K562 (cell line): ENCODE measurements at regions not wholly inside any gene's neighbourhood (a gene's known extent, or its start where the extent isn't known, plus 50 kb on each side); places are given as distances from the start of the nearest gene placed in this dataset.

ENCODE experiments used
- ATAC-seq: fragments of 200-7000 bp; cut with Tn5 transposase; 3 replicates; pipeline ENCODE4 v1.9.1; 2020; ENCODE audit warnings: moderate library complexity
- BruUV-seq: library from RNA; stranded (reverse); fragments of 400-500 nt; replicated peaks from 2 replicates; lab custom pipeline; 2021; lab: Mats Ljungman, UMichigan
- CTCF ChIA-PET: fragments of 300-600 bp; formaldehyde crosslinking; extraction: SDS; loops from one replicate; lab custom pipeline; 2021; ENCODE audit warnings: low intra/inter-chr PET ratio; lab: Yijun Ruan, JAX
- POLR2A ChIA-PET: fragments of 300-600, 350-650 bp; sonication (Branson Sonifier 250); formaldehyde crosslinking; extraction: SDS; loops from one replicate; lab custom pipeline; 2021; ENCODE audit warnings: antibody characterized with exemption, inconsistent platforms; lab: Yijun Ruan, JAX
- DNase-seq, 4 experiments: peaks; one replicate each; pipeline versions ENCODE4 v3.0.0 to v3.0.0-alpha.2; 2011 to 2018; ENCODE audit warnings: low spot score in 3 of 4, mixed read lengths in 3 of 4; ENCODE audit errors: extremely low read depth in 1 of 4
- FAIRE-seq: peaks from 2 replicates; lab custom pipeline; 2011; peaks lifted over from hg19 to GRCh38; lab: Jason Lieb, UNC
- H2AFZ ChIP-seq: 2 replicates; pipeline ENCODE4 v1.6.0; 2011; ENCODE audit warnings: low read depth, low read length, control low read depth, inconsistent platforms
- H3K27ac ChIP-seq: fragments of 200-600 bp; 3 replicates; pipeline ENCODE4 v1.8.0; 2011; ENCODE audit warnings: low read depth, mild to moderate bottlenecking, control low read depth, inconsistent platforms, low read length, moderate library complexity, mixed read lengths; ENCODE audit errors: extremely low read depth
- H3K27me3 ChIP-seq, 2 experiments: fragments of 300-600 bp in 1 of 2; 2 replicates in 1 of 2; 3 replicates in 1 of 2; pipeline versions ENCODE4 v1.6.0 to v1.8.0; 2011; ENCODE audit warnings: inconsistent platforms in 2 of 2, low read length in 2 of 2, mild to moderate bottlenecking in 1 of 2, mixed read lengths in 1 of 2, moderate library complexity in 1 of 2; ENCODE audit not compliant: control insufficient read depth in 2 of 2, insufficient read depth in 2 of 2
- H3K36me3 ChIP-seq: fragments of 300-600 bp; 3 replicates; pipeline ENCODE4 v1.8.0; 2011; ENCODE audit warnings: mild to moderate bottlenecking, low read length, inconsistent platforms; ENCODE audit not compliant: control insufficient read depth, insufficient read depth
- H3K4me1 ChIP-seq, 2 experiments: fragments of 200-600 bp in 1 of 2; replicated peaks in 1 of 2; 2 replicates in 1 of 2; 3 replicates in 1 of 2; pipeline versions ENCODE4 v1.5.1 to v1.8.0; 2011; ENCODE audit warnings: inconsistent platforms in 2 of 2, low read length in 2 of 2, mild to moderate bottlenecking in 1 of 2, mixed read lengths in 1 of 2, moderate library complexity in 1 of 2; ENCODE audit not compliant: control insufficient read depth in 2 of 2, insufficient read depth in 2 of 2
- H3K4me2 ChIP-seq: 2 replicates; pipeline ENCODE4 v1.6.1; 2011; ENCODE audit warnings: low read length, control low read depth, inconsistent platforms, mixed read lengths; ENCODE audit not compliant: insufficient read depth
- H3K4me3 ChIP-seq: fragments of 200-600 bp; sonication (generic), shearing (Covaris generic); 2 replicates; pipeline ENCODE4 v1.5.1; 2016; ENCODE audit warnings: control low read depth, inconsistent platforms
- H3K79me2 ChIP-seq: fragments of 200-600 bp; 3 replicates; pipeline ENCODE4 v1.8.0; 2011; ENCODE audit warnings: low read length, inconsistent platforms; ENCODE audit not compliant: control insufficient read depth, insufficient read depth
- H3K9ac ChIP-seq, 2 experiments: 2 replicates each; pipeline versions ENCODE4 v1.6.0 to v1.6.1; 2011; ENCODE audit warnings: low read depth in 2 of 2, low read length in 2 of 2, control low read depth in 1 of 2, inconsistent platforms in 1 of 2, mild to moderate bottlenecking in 1 of 2, mixed read lengths in 1 of 2; ENCODE audit not compliant: insufficient read depth in 1 of 2
- H3K9me1 ChIP-seq: one replicate; pipeline ENCODE4 v1.6.0; 2011; ENCODE audit warnings: inconsistent platforms, mild to moderate bottlenecking, low read length, moderate library complexity; ENCODE audit not compliant: control insufficient read depth, insufficient read depth
- H3K9me3 ChIP-seq: replicated peaks from 2 replicates; pipeline ENCODE4 v1.5.1; 2011; ENCODE audit warnings: low read depth, low read length, inconsistent platforms; ENCODE audit not compliant: control insufficient read depth, insufficient read depth
- H4K20me1 ChIP-seq: replicated peaks from 2 replicates; pipeline ENCODE4 v1.6.1; 2011; ENCODE audit warnings: low read length, inconsistent platforms, mixed read lengths; ENCODE audit not compliant: control insufficient read depth, insufficient read depth
- DMBX1 ChIP-seq: fragments of 250-450 bp; sonication (Bioruptor Pico); IDR thresholded peaks from 2 replicates; pipeline ENCODE4 v1.8.0; 2022; ENCODE audit warnings: inconsistent platforms, mild to moderate bottlenecking, moderate library complexity, borderline replicate concordance
- GATA2 ChIP-seq: sonication (generic); formaldehyde crosslinking; IDR thresholded peaks from 2 replicates; pipeline ENCODE4 v1.4.0; 2020; ENCODE audit warnings: mild to moderate bottlenecking, missing genetic modification reagents
- KLF13 ChIP-seq: fragments of 450-650 bp; IDR thresholded peaks from 2 replicates; pipeline ENCODE4 v1.6.1; 2016; ENCODE audit warnings: missing genetic modification characterization, low read depth, mild to moderate bottlenecking, missing compliant biosample characterization, moderate library complexity, borderline replicate concordance
- ZC3H11A ChIP-seq: IDR thresholded peaks from 2 replicates; pipeline ENCODE4 v1.6.1; 2012; ENCODE audit warnings: low read depth, low read length, improper control_type of control experiment
- ZNF12 ChIP-seq: sonication (generic); formaldehyde crosslinking; IDR thresholded peaks from 2 replicates; pipeline ENCODE4 v1.4.0; 2020; ENCODE audit warnings: mild to moderate bottlenecking, missing genetic modification reagents
- in situ Hi-C: fragments of 300-500 bp; cut with MboI; formaldehyde crosslinking; loops from 4 replicates; pipeline ENCODE4 v1.15.0; 2018; ENCODE audit warnings: inconsistent platforms, mixed read lengths
- intact Hi-C: fragments of 100-400 bp; cut with micrococcal nuclease; formaldehyde crosslinking; loops from 2 replicates; pipeline ENCODE4 v1.14.2; 2022
- TF ChIP-seq, protein P1 (sequence below): fragments of 250-450 bp; sonication (Bioruptor Pico); IDR thresholded peaks from 2 replicates; pipeline ENCODE4 v1.8.0; 2022; ENCODE audit warnings: moderate library complexity, mild to moderate bottlenecking, inconsistent platforms
- TF ChIP-seq, protein P2 (sequence below): sonication (generic); formaldehyde crosslinking; IDR thresholded peaks from 2 replicates; pipeline ENCODE4 v1.8.0; 2023; ENCODE audit warnings: mild to moderate bottlenecking, missing genetic modification reagents

DNA sequence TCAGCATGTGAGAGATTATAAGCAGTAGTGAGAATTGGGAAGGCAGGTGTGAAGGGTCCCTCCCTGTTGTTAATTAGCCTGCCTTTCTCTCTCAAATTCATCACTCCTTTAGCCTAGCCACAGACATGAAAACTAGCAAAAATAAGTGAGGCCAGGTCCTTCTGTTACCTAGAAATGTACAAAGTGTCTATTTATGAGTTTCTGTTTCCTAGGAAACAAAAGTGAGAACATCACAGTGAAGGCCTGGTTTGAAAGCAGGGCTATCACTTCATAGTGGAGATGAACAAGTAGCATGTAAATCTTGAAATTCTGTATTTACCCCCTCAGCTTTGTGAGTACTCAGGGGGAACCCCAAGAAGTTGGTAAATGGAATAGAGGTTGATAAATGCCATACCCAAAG lies 78.2 kb upstream of the UMPS start:
- ATAC-seq (no peak), FAIRE-seq (no peak), DNase-seq (no peak)
- H3K4me2 ChIP-seq, result no peak overlapping the region
- H3K9ac ChIP-seq, result no peak overlapping the region
- H3K4me1 ChIP-seq, result peaks cover 0 to 22% of the 10 kb centered on the region in 2 experiments; a peak in 4 of 5 replicates
- TF ChIP-seq GATA2 (CRISPR knock-in tag) (no peak), ZC3H11A (no peak), ZNF12 (CRISPR knock-in tag) (no peak), KLF13 (no peak), DMBX1 (CRISPR knock-in tag) (no peak)
- TF ChIP-seq, protein P1, sequence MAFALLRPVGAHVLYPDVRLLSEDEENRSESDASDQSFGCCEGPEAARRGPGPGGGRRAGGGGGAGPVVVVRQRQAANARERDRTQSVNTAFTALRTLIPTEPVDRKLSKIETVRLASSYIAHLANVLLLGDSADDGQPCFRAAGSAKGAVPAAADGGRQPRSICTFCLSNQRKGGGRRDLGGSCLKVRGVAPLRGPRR, result no peak
- TF ChIP-seq, protein P2, sequence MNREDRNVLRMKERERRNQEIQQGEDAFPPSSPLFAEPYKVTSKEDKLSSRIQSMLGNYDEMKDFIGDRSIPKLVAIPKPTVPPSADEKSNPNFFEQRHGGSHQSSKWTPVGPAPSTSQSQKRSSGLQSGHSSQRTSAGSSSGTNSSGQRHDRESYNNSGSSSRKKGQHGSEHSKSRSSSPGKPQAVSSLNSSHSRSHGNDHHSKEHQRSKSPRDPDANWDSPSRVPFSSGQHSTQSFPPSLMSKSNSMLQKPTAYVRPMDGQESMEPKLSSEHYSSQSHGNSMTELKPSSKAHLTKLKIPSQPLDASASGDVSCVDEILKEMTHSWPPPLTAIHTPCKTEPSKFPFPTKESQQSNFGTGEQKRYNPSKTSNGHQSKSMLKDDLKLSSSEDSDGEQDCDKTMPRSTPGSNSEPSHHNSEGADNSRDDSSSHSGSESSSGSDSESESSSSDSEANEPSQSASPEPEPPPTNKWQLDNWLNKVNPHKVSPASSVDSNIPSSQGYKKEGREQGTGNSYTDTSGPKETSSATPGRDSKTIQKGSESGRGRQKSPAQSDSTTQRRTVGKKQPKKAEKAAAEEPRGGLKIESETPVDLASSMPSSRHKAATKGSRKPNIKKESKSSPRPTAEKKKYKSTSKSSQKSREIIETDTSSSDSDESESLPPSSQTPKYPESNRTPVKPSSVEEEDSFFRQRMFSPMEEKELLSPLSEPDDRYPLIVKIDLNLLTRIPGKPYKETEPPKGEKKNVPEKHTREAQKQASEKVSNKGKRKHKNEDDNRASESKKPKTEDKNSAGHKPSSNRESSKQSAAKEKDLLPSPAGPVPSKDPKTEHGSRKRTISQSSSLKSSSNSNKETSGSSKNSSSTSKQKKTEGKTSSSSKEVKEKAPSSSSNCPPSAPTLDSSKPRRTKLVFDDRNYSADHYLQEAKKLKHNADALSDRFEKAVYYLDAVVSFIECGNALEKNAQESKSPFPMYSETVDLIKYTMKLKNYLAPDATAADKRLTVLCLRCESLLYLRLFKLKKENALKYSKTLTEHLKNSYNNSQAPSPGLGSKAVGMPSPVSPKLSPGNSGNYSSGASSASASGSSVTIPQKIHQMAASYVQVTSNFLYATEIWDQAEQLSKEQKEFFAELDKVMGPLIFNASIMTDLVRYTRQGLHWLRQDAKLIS (CRISPR knock-in tag), result no peak
- no peak overlapping the region for H2AFZ ChIP-seq
- no peaks in the 10 kb centered on the region for H3K9me1 ChIP-seq
- no peak overlapping the region for H3K4me3 ChIP-seq
- H3K9me3 ChIP-seq, result no peaks in the 10 kb centered on the region; the same call in 1 of the 2 replicates
- H3K27ac ChIP-seq, result no peak overlapping the region
- intact Hi-C loops (no loop called here), in situ Hi-C loops (no loop called here)
- POLR2A ChIA-PET, result interaction anchor here (0.6 to 1.1 kb wide), 2 partner anchors 16 to 35 kb away, joined by 3 to 7 read pairs; no protein-coding TSS in a partner anchor
- no peaks in the 10 kb centered on the region for H3K36me3 ChIP-seq
- H3K79me2 ChIP-seq, result no peaks in the 10 kb centered on the region
- no peaks in the 10 kb centered on the region for H3K27me3 ChIP-seq
- no peaks in the 10 kb centered on the region for H4K20me1 ChIP-seq
- no TSS peak for BruUV-seq
- CTCF ChIA-PET, result no interaction called here
